Sigmoid colon (tissue), 4 donors: ENCODE measurements at regions not wholly inside any gene's neighbourhood (a gene's known extent, or its start where the extent isn't known, plus 50 kb on each side); places are given as distances from the start of the nearest gene placed in this dataset.

ENCODE experiments used
- EP300 ChIP-seq, 4 donors: sonication (generic); formaldehyde crosslinking; IDR thresholded peaks; one replicate each; pipeline ENCODE4 v1.6.1; 2017; ENCODE audit warnings: antibody characterized with exemption in 4 of 4
- POLR2A ChIP-seq, 2 donors: fragments of 450-650 bp; IDR thresholded peaks; one replicate each; pipeline ENCODE4 v1.6.1; 2016; ENCODE audit warnings: antibody characterized with exemption in 2 of 2, mild to moderate bottlenecking in 2 of 2, moderate library complexity in 2 of 2
- POLR2AphosphoS5 ChIP-seq, 4 donors: sonication (generic); formaldehyde crosslinking; IDR thresholded peaks; one replicate each; pipeline ENCODE4 v1.6.1; 2017; ENCODE audit warnings: antibody characterized with exemption in 4 of 4
- TF ChIP-seq, protein P1 (sequence below), 4 experiments: fragments of 450-650 bp in 3 of 4; fragments of 200-600 bp in 1 of 4; IDR thresholded peaks; one replicate each; pipeline ENCODE4 v1.5.1; 2016 to 2019; ENCODE audit warnings: antibody characterized with exemption in 4 of 4, mild to moderate bottlenecking in 3 of 4, moderate library complexity in 2 of 4

GRCh38 chr9:90085633-90086032 is 480.8 kb downstream of the GADD45G start:
- TF ChIP-seq, protein P1, sequence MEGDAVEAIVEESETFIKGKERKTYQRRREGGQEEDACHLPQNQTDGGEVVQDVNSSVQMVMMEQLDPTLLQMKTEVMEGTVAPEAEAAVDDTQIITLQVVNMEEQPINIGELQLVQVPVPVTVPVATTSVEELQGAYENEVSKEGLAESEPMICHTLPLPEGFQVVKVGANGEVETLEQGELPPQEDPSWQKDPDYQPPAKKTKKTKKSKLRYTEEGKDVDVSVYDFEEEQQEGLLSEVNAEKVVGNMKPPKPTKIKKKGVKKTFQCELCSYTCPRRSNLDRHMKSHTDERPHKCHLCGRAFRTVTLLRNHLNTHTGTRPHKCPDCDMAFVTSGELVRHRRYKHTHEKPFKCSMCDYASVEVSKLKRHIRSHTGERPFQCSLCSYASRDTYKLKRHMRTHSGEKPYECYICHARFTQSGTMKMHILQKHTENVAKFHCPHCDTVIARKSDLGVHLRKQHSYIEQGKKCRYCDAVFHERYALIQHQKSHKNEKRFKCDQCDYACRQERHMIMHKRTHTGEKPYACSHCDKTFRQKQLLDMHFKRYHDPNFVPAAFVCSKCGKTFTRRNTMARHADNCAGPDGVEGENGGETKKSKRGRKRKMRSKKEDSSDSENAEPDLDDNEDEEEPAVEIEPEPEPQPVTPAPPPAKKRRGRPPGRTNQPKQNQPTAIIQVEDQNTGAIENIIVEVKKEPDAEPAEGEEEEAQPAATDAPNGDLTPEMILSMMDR (IDR thresholded peaks at IDR 0.05) = no peak
- TF ChIP-seq POLR2AphosphoS5 (IDR thresholded peaks at IDR 0.05) = no peak
- no peak for TF ChIP-seq POLR2A (IDR thresholded peaks at IDR 0.05)
- TF ChIP-seq EP300 (IDR thresholded peaks at IDR 0.05) = no peak
